ENCODE measurements at regions not wholly inside any gene's neighbourhood (a gene's known extent, or its start where the extent isn't known, plus 50 kb on each side); places are given as distances from the start of the nearest gene placed in this dataset.

DNA sequence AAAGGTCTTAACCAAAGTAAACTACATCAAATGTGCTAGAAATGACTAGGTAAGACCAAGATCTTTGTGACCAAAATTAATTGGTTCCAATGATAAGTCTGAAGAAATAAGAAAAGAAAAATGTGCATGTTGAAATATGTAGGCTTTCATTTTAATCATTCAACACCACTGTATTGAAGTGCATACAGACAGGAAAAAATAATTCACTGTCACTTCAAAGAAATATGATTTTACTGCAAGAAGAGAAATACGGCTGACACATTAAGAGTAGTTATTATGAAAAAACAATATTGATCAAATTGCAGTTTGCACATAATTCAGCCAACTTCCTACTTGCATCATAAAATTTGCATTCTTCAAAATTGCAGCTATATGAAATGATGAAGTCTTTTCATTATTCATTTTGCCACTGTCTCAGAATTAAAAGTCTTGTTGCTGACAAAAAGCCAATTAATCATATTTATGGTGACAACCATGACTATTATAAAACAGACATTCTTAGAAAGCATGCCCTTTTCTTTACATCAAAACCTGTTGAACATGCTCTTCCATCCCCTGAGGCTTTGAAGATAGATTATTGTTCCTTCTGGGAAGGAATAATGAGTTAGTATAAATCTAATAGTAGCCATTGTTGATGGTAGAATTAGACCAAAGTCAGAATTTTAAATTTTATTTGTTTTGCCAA, 405.9 kb upstream of the MAD2L1 start:
- intact Hi-C loops (cut with micrococcal nuclease), result no loop called here
- Mint-ChIP-seq H3K36me3 (no peaks in the 10 kb centered on the region), H3K9me3 (peaks cover 12 to 16% of the 10 kb centered on the region in 2 donors), H3K4me3 (no peak overlapping the region), H3K4me1 (no peaks in the 10 kb centered on the region), H3K27me3 (ENCODE audit: low read depth in 2 of 2) (no peaks in the 10 kb centered on the region), H3K27ac (no peak overlapping the region)
- Histone ChIP-seq H3K9me3 (ENCODE audit: control insufficient read depth, insufficient read depth, low read length) (no peaks in the 10 kb centered on the region), H3K27ac (ENCODE audit: low read length) (no peak overlapping the region), H3K36me3 (ENCODE audit: control insufficient read depth, insufficient read depth, low read length) (no peaks in the 10 kb centered on the region), H3K27me3 (ENCODE audit: control insufficient read depth, insufficient read depth, low read length) (no peaks in the 10 kb centered on the region), H3K4me3 (ENCODE audit: low read length) (no peak overlapping the region), H3K4me1 (ENCODE audit: control insufficient read depth, insufficient read depth, low read length) (no peaks in the 10 kb centered on the region)
- DNase-seq (no peak), ATAC-seq (no peak)
- TF ChIP-seq, protein P1, sequence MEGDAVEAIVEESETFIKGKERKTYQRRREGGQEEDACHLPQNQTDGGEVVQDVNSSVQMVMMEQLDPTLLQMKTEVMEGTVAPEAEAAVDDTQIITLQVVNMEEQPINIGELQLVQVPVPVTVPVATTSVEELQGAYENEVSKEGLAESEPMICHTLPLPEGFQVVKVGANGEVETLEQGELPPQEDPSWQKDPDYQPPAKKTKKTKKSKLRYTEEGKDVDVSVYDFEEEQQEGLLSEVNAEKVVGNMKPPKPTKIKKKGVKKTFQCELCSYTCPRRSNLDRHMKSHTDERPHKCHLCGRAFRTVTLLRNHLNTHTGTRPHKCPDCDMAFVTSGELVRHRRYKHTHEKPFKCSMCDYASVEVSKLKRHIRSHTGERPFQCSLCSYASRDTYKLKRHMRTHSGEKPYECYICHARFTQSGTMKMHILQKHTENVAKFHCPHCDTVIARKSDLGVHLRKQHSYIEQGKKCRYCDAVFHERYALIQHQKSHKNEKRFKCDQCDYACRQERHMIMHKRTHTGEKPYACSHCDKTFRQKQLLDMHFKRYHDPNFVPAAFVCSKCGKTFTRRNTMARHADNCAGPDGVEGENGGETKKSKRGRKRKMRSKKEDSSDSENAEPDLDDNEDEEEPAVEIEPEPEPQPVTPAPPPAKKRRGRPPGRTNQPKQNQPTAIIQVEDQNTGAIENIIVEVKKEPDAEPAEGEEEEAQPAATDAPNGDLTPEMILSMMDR (IDR thresholded peaks at IDR 0.05), result no peak
- WGBS (ENCODE audit: insufficient coverage), result no CpG with 5 or more reads among the region's 1 CpG

DNA sequence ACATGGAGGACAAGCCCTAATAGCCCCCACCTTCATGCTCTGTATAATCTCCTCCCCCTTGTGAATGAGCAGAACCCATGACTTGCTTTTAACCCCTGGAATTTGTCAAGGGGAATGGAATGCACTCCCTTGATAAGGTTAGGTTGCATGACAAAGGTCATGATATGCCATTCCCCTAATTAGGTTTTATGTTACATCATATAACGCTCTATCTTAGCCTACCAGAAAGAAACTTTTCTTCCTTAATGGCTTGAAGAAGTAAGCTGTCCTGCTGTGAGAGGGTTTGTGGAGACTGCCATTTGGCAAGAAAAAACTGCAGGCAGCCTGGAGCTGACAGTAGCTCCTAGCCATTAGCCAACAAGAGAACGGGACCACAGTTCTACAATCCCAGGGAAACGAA, 399.8 kb upstream of the MAD2L1 start:
- H3K27ac Mint-ChIP-seq, result no peak overlapping the region
- 32% methylated on average over 2 of the region's 3 CpGs for WGBS (ENCODE audit: insufficient coverage)
- no peak for ATAC-seq

DNA sequence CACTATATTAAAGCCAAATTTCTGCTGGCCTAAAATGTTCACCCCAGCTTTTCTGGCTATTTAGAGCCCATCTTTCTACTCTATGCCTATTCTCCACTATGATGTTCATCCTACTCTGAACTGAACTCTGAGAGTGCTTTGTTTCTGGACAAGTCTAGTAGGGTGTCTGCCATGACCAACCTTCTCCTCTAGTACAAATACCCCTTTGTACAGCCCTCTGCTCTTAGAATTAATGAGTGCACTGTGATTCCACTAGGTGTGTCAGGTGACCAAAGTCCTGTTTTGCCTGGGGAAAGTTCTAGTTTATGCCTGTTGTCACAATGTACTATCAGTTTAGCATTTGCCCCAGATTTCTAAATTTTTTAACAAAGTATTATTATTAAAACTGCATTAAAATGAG, 388.1 kb upstream of the MAD2L1 start:
- H3K4me3 Mint-ChIP-seq, result no peak overlapping the region
- no peak for ATAC-seq
- Histone ChIP-seq H3K4me1 (ENCODE audit: control insufficient read depth, insufficient read depth, low read length) (no peaks in the 10 kb centered on the region), H3K36me3 (ENCODE audit: control insufficient read depth, insufficient read depth, low read length) (no peaks in the 10 kb centered on the region), H3K4me3 (ENCODE audit: low read length) (no peak overlapping the region), H3K27me3 (ENCODE audit: control insufficient read depth, insufficient read depth, low read length) (no peaks in the 10 kb centered on the region), H3K9me3 (ENCODE audit: control insufficient read depth, insufficient read depth, low read length) (no peaks in the 10 kb centered on the region), H3K27ac (ENCODE audit: low read length) (no peak overlapping the region)
- H3K27me3 Mint-ChIP-seq (ENCODE audit: low read depth in 2 of 2), result no peaks in the 10 kb centered on the region
- H3K36me3 Mint-ChIP-seq, result no peaks in the 10 kb centered on the region
- H3K27ac Mint-ChIP-seq, result no peak overlapping the region
- DNase-seq, result no peak
- TF ChIP-seq, protein P1 (IDR thresholded peaks at IDR 0.05), result no peak
- intact Hi-C loops (cut with micrococcal nuclease), result no loop called here
- H3K4me1 Mint-ChIP-seq, result no peaks in the 10 kb centered on the region
- peaks cover 2 to 7% of the 10 kb centered on the region in 2 donors for H3K9me3 Mint-ChIP-seq

More for the DNA sequence above, 399.8 kb upstream of the MAD2L1 start:
- no peak overlapping the region for H3K4me3 Mint-ChIP-seq
- intact Hi-C loops (cut with micrococcal nuclease), result no loop called here
- peaks cover 8% of the 10 kb centered on the region for H3K36me3 Mint-ChIP-seq
- no peaks in the 10 kb centered on the region for H3K4me1 Mint-ChIP-seq
- H3K4me1 ChIP-seq (ENCODE audit: control insufficient read depth, insufficient read depth, low read length), result no peaks in the 10 kb centered on the region
- no peak overlapping the region for H3K27ac ChIP-seq (ENCODE audit: low read length)
- H3K27me3 ChIP-seq (ENCODE audit: control insufficient read depth, insufficient read depth, low read length), result no peaks in the 10 kb centered on the region
- no peaks in the 10 kb centered on the region for H3K9me3 ChIP-seq (ENCODE audit: control insufficient read depth, insufficient read depth, low read length)
- H3K4me3 ChIP-seq (ENCODE audit: low read length), result no peak overlapping the region
- TF ChIP-seq, protein P1 (IDR thresholded peaks at IDR 0.05), result no peak
- no peaks in the 10 kb centered on the region for H3K36me3 ChIP-seq (ENCODE audit: control insufficient read depth, insufficient read depth, low read length)
- H3K27me3 Mint-ChIP-seq (ENCODE audit: low read depth in 2 of 2), result no peaks in the 10 kb centered on the region
- DNase-seq, result no peak
- peaks cover 23 to 26% of the 10 kb centered on the region in 2 donors for H3K9me3 Mint-ChIP-seq

DNA sequence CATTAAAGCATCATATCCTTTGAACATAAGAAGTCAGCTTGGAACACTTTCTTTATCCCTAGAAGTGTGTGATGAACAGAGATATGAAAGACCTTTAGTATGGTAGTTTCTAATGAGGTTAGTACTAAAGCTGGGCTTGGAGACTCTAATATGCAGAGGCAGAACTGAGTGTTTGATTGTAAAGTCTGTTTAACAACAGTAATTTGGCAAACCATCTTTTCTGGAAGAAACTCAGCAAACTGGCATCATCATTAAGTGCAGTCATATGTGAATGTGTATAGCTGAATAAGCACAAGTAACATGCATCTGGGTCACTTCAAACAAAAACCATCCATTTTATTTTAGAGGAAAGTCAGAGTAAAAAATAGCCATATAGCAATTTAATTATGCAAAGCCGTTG, 385.9 kb upstream of the MAD2L1 start:
- H3K9me3 ChIP-seq (ENCODE audit: control insufficient read depth, insufficient read depth, low read length), result no peaks in the 10 kb centered on the region
- no peak overlapping the region for H3K4me3 ChIP-seq (ENCODE audit: low read length)
- H3K27ac ChIP-seq (ENCODE audit: low read length), result no peak overlapping the region
- DNase-seq (no peak), ATAC-seq (no peak)
- Mint-ChIP-seq H3K27ac (no peak overlapping the region), H3K9me3 (peaks cover 3 to 8% of the 10 kb centered on the region in 2 donors), H3K36me3 (no peaks in the 10 kb centered on the region), H3K4me1 (no peaks in the 10 kb centered on the region), H3K27me3 (ENCODE audit: low read depth in 2 of 2) (no peaks in the 10 kb centered on the region), H3K4me3 (no peak overlapping the region)
- TF ChIP-seq, protein P1 (IDR thresholded peaks at IDR 0.05), result no peak
- H3K27me3 ChIP-seq (ENCODE audit: control insufficient read depth, insufficient read depth, low read length), result no peaks in the 10 kb centered on the region
- intact Hi-C loops (cut with micrococcal nuclease), result no loop called here
- WGBS (ENCODE audit: insufficient coverage), result 40% methylated on average over 1 of the region's 1 CpG
- no peaks in the 10 kb centered on the region for H3K4me1 ChIP-seq (ENCODE audit: control insufficient read depth, insufficient read depth, low read length)
- no peaks in the 10 kb centered on the region for H3K36me3 ChIP-seq (ENCODE audit: control insufficient read depth, insufficient read depth, low read length)
